HepG2 (cell line): ENCODE measurements at regions not wholly inside any gene's neighbourhood (a gene's known extent, or its start where the extent isn't known, plus 50 kb on each side); places are given as distances from the start of the nearest gene placed in this dataset.

Experiments
- ATAC-seq: fragments of 200-7000 bp; cut with Tn5 transposase; 3 replicates; pipeline ENCODE4 v1.9.1; 2020; ENCODE audit warnings: mild to moderate bottlenecking, moderate library complexity
- BruUV-seq: library from RNA; stranded (reverse); fragments of 400-500 nt; replicated peaks from 2 replicates; lab custom pipeline; 2021; lab: Mats Ljungman, UMichigan
- CTCF ChIA-PET: fragments of 300-600 bp; formaldehyde crosslinking; extraction: SDS; loops from one replicate; lab custom pipeline; 2021; ENCODE audit warnings: low total read pairs, inconsistent platforms, low intra/inter-chr PET ratio; lab: Yijun Ruan, JAX
- POLR2A ChIA-PET: fragments of 350-600 bp; sonication (Branson Sonifier 250); formaldehyde crosslinking; loops from one replicate; lab custom pipeline; 2020; ENCODE audit warnings: antibody characterized with exemption, inconsistent platforms; lab: Yijun Ruan, JAX
- DNase-seq: peaks from one replicate; pipeline ENCODE4 v3.0.0-alpha.2; 2015; ENCODE audit warnings: low spot score
- FAIRE-seq: peaks from 3 replicates; lab custom pipeline; 2011; peaks lifted over from hg19 to GRCh38; lab: Jason Lieb, UNC
- H2AFZ ChIP-seq: one replicate; pipeline ENCODE4 v1.6.1; 2011; ENCODE audit warnings: low read length, inconsistent platforms
- H3K27ac ChIP-seq: fragments of 300-600 bp; 3 replicates; pipeline ENCODE4 v1.8.0; 2011; ENCODE audit warnings: mixed run types, mild to moderate bottlenecking, mixed read lengths, low read length, inconsistent platforms; ENCODE audit not compliant: insufficient read depth; ENCODE audit errors: extremely low read length
- H3K27me3 ChIP-seq, 2 experiments: fragments of 200-600 bp in 1 of 2; 2 replicates in 1 of 2; 3 replicates in 1 of 2; pipeline versions ENCODE4 v1.6.0 to v1.8.0; 2011; ENCODE audit warnings: low read length in 2 of 2, mild to moderate bottlenecking in 2 of 2, moderate library complexity in 2 of 2, inconsistent platforms in 1 of 2; ENCODE audit not compliant: insufficient read depth in 2 of 2, control insufficient read depth in 1 of 2
- H3K36me3 ChIP-seq, 2 experiments: fragments of 200-600 bp in 1 of 2; replicated peaks in 1 of 2; 2 replicates in 1 of 2; 3 replicates in 1 of 2; pipeline versions ENCODE4 v1.5.1 to v1.8.0; 2011; ENCODE audit warnings: low read length in 2 of 2, inconsistent platforms in 1 of 2; ENCODE audit not compliant: insufficient read depth in 2 of 2, control insufficient read depth in 1 of 2
- H3K4me1 ChIP-seq: 2 replicates; pipeline ENCODE4 v1.5.1; 2012; ENCODE audit warnings: low read length, inconsistent platforms; ENCODE audit not compliant: insufficient read depth
- H3K4me2 ChIP-seq: 2 replicates; pipeline ENCODE4 v1.6.0; 2011; ENCODE audit warnings: low read depth, low read length, inconsistent platforms
- H3K4me3 ChIP-seq, 3 experiments: fragments of 200-600 bp in 1 of 3; sonication (generic), shearing (Covaris generic) in 1 of 3; replicated peaks in 1 of 3; 2 replicates each; pipeline ENCODE4 v1.5.1; 2011 to 2016; ENCODE audit warnings: low read length in 3 of 3, inconsistent platforms in 2 of 3, low read depth in 2 of 3, mild to moderate bottlenecking in 2 of 3, control low read depth in 1 of 3, mixed read lengths in 1 of 3; ENCODE audit not compliant: insufficient read depth in 1 of 3
- H3K79me2 ChIP-seq: one replicate; pipeline ENCODE4 v1.6.1; 2011; ENCODE audit warnings: low read length, inconsistent platforms; ENCODE audit not compliant: insufficient read depth
- H3K9ac ChIP-seq: 2 replicates; pipeline ENCODE4 v1.6.0; 2011; ENCODE audit warnings: mild to moderate bottlenecking, low read depth, low read length, inconsistent platforms; ENCODE audit not compliant: insufficient read depth
- H3K9me3 ChIP-seq: 2 replicates; pipeline ENCODE4 v1.5.1; 2012; ENCODE audit warnings: mild to moderate bottlenecking, low read length
- H4K20me1 ChIP-seq: 2 replicates; pipeline ENCODE4 v1.6.0; 2011; ENCODE audit warnings: inconsistent platforms, mild to moderate bottlenecking, low read length, moderate library complexity; ENCODE audit not compliant: insufficient read depth
- KDM5B ChIP-seq: sonication (generic); formaldehyde crosslinking; IDR thresholded peaks from 2 replicates; pipeline ENCODE4 v1.4.0; 2020; ENCODE audit warnings: missing genetic modification reagents, mild to moderate bottlenecking, borderline replicate concordance
- RAD51 ChIP-seq: fragments of 450-650 bp; IDR thresholded peaks from 2 replicates; pipeline ENCODE4 v1.6.1; 2016; ENCODE audit warnings: borderline replicate concordance
- ZNF337 ChIP-seq: sonication (generic); formaldehyde crosslinking; IDR thresholded peaks from 2 replicates; pipeline ENCODE4 v1.5.1; 2020; ENCODE audit warnings: missing genetic modification reagents, low read depth, mild to moderate bottlenecking, borderline replicate concordance
- ZNF367 ChIP-seq: sonication (generic); formaldehyde crosslinking; IDR thresholded peaks from 2 replicates; pipeline ENCODE4 v1.4.0; 2020; ENCODE audit warnings: missing genetic modification reagents, borderline replicate concordance
- whole genome bisulfite sequencing: methylation state at CpG from one replicate; pipeline ENCODE4 v1.1.6; 2017; ENCODE audit warnings: low lambda C conversion rate; 5-methylcytosine and 5-hydroxymethylcytosine counted together
- in situ Hi-C: cut with HindIII; loops from 2 replicates; pipeline ENCODE4 v1.10.0; 2017; ENCODE audit warnings: low pct_unique_long_range_greater_than_20kb; ENCODE audit not compliant: extremely low pct_ligation_motif_present
- intact Hi-C: fragments of 100-400 bp; cut with micrococcal nuclease; formaldehyde crosslinking; loops from one replicate; pipeline ENCODE4 v1.10.0; 2022; ENCODE audit not compliant: unreplicated experiment
- TF ChIP-seq, protein P1 (sequence below): fragments of 450-650 bp; IDR thresholded peaks from 2 replicates; pipeline ENCODE4 v1.6.1; 2016

DNA sequence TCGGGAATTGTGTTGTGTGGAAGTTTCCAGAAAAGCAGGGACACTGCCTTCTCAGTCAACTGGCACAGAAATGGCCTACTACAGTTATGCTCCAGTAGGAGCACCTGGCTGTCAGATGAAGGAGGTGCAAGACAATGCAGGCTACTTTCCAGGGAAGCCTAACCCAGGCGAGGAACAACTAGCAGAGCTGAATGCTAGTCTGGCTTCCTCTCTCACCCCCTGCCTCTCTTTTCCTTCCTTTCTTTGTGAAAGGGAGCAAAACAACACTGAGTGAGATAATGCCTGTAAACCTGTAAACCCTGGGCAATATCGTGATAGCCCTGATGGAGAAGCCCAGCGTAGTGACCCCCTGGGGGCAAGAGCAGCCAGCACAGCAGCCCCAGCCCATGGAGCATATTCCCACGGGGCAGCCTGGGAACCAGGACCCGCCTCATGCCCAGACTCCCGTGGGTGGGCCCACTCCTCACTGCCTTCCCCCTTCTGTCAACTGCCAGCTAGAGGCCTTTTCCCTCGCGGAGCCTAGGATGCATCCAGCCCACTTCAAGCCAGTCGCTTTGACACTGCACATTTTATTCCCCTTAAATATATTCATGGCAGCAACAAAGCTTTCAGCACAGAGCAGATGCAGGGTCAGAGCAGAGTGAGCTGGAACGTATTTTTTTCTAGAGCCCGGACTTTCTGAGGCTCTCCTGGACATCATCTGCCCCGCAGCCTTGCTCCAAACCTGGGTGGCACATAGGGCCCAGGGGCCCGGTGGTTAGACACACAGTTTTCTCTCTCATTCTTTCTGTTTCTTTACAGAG is 77.0 kb downstream of the PDCL3 start (continued):
- no peak for TF ChIP-seq ZNF367 (CRISPR knock-in tag)
- TF ChIP-seq ZNF337 = no peak
- TF ChIP-seq, all 625 proteins: peak for 0

DNA sequence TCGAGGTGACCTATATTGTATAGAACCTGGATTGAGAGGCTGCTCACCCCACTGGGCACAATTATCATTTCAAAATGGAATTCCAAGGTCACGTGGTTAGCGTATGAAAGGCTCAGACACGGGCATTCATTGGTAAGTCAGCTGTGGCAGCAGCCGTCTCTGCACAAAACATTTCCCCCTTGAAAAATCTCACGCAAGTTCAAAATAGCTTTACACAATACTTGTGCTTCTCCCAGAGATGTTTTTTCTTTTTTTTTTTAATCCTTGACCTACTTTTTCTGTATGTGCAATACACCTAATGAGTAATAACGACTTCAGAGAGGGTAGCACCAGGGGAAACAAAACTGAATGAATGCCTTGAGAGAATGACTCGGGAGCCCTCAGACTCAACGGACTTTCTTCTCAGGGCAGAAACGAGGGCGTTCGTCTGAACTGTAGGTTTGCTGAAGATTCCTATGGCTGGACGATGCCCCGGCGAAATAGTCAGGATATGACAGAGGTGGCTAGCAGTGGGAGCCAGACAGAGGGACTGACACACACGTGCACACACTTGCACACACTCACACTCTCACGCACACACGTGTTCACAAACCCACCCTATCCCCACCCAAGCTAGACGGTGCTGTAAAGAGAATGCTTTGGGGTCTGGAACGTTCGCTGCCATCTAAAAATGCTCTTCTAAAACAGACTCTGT is 77.8 kb downstream of the PDCL3 start:
- Histone ChIP-seq H3K4me1 (no peaks in the 10 kb centered on the region), H3K4me3 (no peak overlapping the region), H3K9me3 (no peaks in the 10 kb centered on the region), H3K79me2 (no peaks in the 10 kb centered on the region), H3K36me3 (no peaks in the 10 kb centered on the region), H3K9ac (no peak overlapping the region), H3K27ac (no peak overlapping the region), H2AFZ (no peak overlapping the region), H4K20me1 (no peaks in the 10 kb centered on the region), H3K4me2 (no peak overlapping the region), H3K27me3 (peaks cover 4 to 61% of the 10 kb centered on the region in 2 experiments; a peak in 4 of 5 replicates)
- WGBS = 34% methylated on average over 21 of the region's 21 CpGs
- ChIA-PET CTCF (no interaction called here), POLR2A (no interaction called here)
- TF ChIP-seq RAD51 = peak; percentile 43; the same call in 1 of the 2 replicates
- no peak for TF ChIP-seq KDM5B
- TF ChIP-seq, protein P1, sequence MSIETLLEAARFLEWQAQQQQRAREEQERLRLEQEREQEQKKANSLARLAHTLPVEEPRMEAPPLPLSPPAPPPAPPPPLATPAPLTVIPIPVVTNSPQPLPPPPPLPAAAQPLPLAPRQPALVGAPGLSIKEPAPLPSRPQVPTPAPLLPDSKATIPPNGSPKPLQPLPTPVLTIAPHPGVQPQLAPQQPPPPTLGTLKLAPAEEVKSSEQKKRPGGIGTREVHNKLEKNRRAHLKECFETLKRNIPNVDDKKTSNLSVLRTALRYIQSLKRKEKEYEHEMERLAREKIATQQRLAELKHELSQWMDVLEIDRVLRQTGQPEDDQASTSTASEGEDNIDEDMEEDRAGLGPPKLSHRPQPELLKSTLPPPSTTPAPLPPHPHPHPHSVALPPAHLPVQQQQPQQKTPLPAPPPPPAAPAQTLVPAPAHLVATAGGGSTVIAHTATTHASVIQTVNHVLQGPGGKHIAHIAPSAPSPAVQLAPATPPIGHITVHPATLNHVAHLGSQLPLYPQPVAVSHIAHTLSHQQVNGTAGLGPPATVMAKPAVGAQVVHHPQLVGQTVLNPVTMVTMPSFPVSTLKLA = peak; percentile 67
- intact Hi-C loops (no loop called here), in situ Hi-C loops (no loop called here)
- DNase-seq (no peak), ATAC-seq (no peak), FAIRE-seq (no peak)
- BruUV-seq = no TSS peak
